ENCODE measurements at regions not wholly inside any gene's neighbourhood (a gene's known extent, or its start where the extent isn't known, plus 50 kb on each side); places are given as distances from the start of the nearest gene placed in this dataset.

- Mint-ChIP-seq H3K27me3 (peaks cover 0 to 4% (median 0%) of the 10 kb centered on the region in 3 donors), H3K36me3 (no peaks in the 10 kb centered on the region), H3K27ac (no peak overlapping the region), H3K4me1 (no peaks in the 10 kb centered on the region), H3K9me3 (peaks cover 0 to 18% (median 9%) of the 10 kb centered on the region in 7 donors), H3K4me3 (no peak overlapping the region)
- DNase-seq, result no peak
- ATAC-seq (ENCODE audit: low read depth in 2 of 2), result no peak
These were observed 298.1 kb upstream of the KCNMB2 start for GRCh38 chr3:178238179-178238578.

- Mint-ChIP-seq H3K4me3 (no peak overlapping the region), H3K36me3 (no peaks in the 10 kb centered on the region), H3K9me3 (peaks cover 0 to 16% (median 9%) of the 10 kb centered on the region in 7 donors), H3K4me1 (no peaks in the 10 kb centered on the region), H3K27me3 (peaks cover 0 to 4% (median 0%) of the 10 kb centered on the region in 3 donors), H3K27ac (peak overlapping the region in 1 of 6 donors; percentile 1)
- no peak for DNase-seq
- no peak for ATAC-seq (ENCODE audit: low read depth in 2 of 2)
These were observed 291.2 kb upstream of the KCNMB2 start for GRCh38 chr3:178244733-178245709.

- H3K9me3 Mint-ChIP-seq, result peaks cover 3 to 12% (median 6%) of the 10 kb centered on the region in 7 donors
- H3K27ac Mint-ChIP-seq, result no peak overlapping the region
- no peaks in the 10 kb centered on the region for H3K4me1 Mint-ChIP-seq
- ATAC-seq (ENCODE audit: low read depth in 2 of 2), result no peak
- H3K4me3 Mint-ChIP-seq, result no peak overlapping the region
- H3K27me3 Mint-ChIP-seq, result peaks cover 0 to 4% (median 0%) of the 10 kb centered on the region in 3 donors
- no peaks in the 10 kb centered on the region for H3K36me3 Mint-ChIP-seq
- DNase-seq, result no peak
These were observed 290.2 kb upstream of the KCNMB2 start for GRCh38 chr3:178246004-178246403.

- peaks cover 0 to 4% (median 2%) of the 10 kb centered on the region in 7 donors for H3K9me3 Mint-ChIP-seq
- H3K4me3 Mint-ChIP-seq, result no peak overlapping the region
- H3K27me3 Mint-ChIP-seq, result peaks cover 0 to 5% (median 5%) of the 10 kb centered on the region in 3 donors
- no peak overlapping the region for H3K27ac Mint-ChIP-seq
- ATAC-seq (ENCODE audit: low read depth in 2 of 2) (no peak), DNase-seq (no peak)
- no peaks in the 10 kb centered on the region for H3K4me1 Mint-ChIP-seq
- no peaks in the 10 kb centered on the region for H3K36me3 Mint-ChIP-seq
These were observed 280.9 kb upstream of the KCNMB2 start for GRCh38 chr3:178255315-178255714.

- ATAC-seq (ENCODE audit: low read depth in 2 of 2) (no peak), DNase-seq (no peak)
- H3K4me1 Mint-ChIP-seq, result no peaks in the 10 kb centered on the region
- no peak overlapping the region for H3K4me3 Mint-ChIP-seq
- no peak overlapping the region for H3K27ac Mint-ChIP-seq
- no peaks in the 10 kb centered on the region for H3K36me3 Mint-ChIP-seq
- no peaks in the 10 kb centered on the region for H3K9me3 Mint-ChIP-seq
- peaks cover 0 to 5% (median 5%) of the 10 kb centered on the region in 3 donors for H3K27me3 Mint-ChIP-seq
These were observed 278.7 kb upstream of the KCNMB2 start for GRCh38 chr3:178257491-178257890.

GRCh38 chr3:178258121-178258520, 278.1 kb upstream of the KCNMB2 start:
- Mint-ChIP-seq H3K36me3 (no peaks in the 10 kb centered on the region), H3K4me3 (no peak overlapping the region), H3K4me1 (no peaks in the 10 kb centered on the region), H3K27me3 (peaks cover 0 to 5% (median under 1%) of the 10 kb centered on the region in 3 donors), H3K9me3 (no peaks in the 10 kb centered on the region), H3K27ac (no peak overlapping the region)
- no peak for DNase-seq
- ATAC-seq (ENCODE audit: low read depth in 2 of 2), result no peak

- no peaks in the 10 kb centered on the region for H3K36me3 Mint-ChIP-seq
- no peaks in the 10 kb centered on the region for H3K27me3 Mint-ChIP-seq
- H3K4me1 Mint-ChIP-seq, result no peaks in the 10 kb centered on the region
- ATAC-seq (ENCODE audit: low read depth in 2 of 2) (no peak), DNase-seq (no peak)
- H3K4me3 Mint-ChIP-seq, result no peak overlapping the region
- H3K9me3 Mint-ChIP-seq, result no peaks in the 10 kb centered on the region
- no peak overlapping the region for H3K27ac Mint-ChIP-seq
These were observed 276.5 kb upstream of the KCNMB2 start for GRCh38 chr3:178259703-178260102.

GRCh38 chr3:178260887-178261565, 275.2 kb upstream of the KCNMB2 start:
- Mint-ChIP-seq H3K9me3 (no peaks in the 10 kb centered on the region), H3K27ac (no peak overlapping the region), H3K4me3 (no peak overlapping the region), H3K4me1 (no peaks in the 10 kb centered on the region), H3K27me3 (no peaks in the 10 kb centered on the region), H3K36me3 (no peaks in the 10 kb centered on the region)
- DNase-seq (no peak), ATAC-seq (ENCODE audit: low read depth in 2 of 2) (no peak)

GRCh38 chr3:178263236-178263916, 272.9 kb upstream of the KCNMB2 start:
- H3K27ac Mint-ChIP-seq, result no peak overlapping the region
- no peaks in the 10 kb centered on the region for H3K27me3 Mint-ChIP-seq
- no peaks in the 10 kb centered on the region for H3K4me1 Mint-ChIP-seq
- no peak overlapping the region for H3K4me3 Mint-ChIP-seq
- no peaks in the 10 kb centered on the region for H3K36me3 Mint-ChIP-seq
- DNase-seq (no peak), ATAC-seq (ENCODE audit: low read depth in 2 of 2) (no peak)
- H3K9me3 Mint-ChIP-seq, result no peaks in the 10 kb centered on the region

GRCh38 chr3:178267158-178267844, 268.9 kb upstream of the KCNMB2 start:
- Mint-ChIP-seq H3K4me3 (no peak overlapping the region), H3K27me3 (no peaks in the 10 kb centered on the region), H3K9me3 (no peaks in the 10 kb centered on the region), H3K36me3 (no peaks in the 10 kb centered on the region), H3K27ac (no peak overlapping the region), H3K4me1 (no peaks in the 10 kb centered on the region)
- DNase-seq (no peak), ATAC-seq (ENCODE audit: low read depth in 2 of 2) (no peak)

- no peaks in the 10 kb centered on the region for H3K36me3 Mint-ChIP-seq
These were observed 265.4 kb upstream of the KCNMB2 start for GRCh38 chr3:178270838-178271237.

GRCh38 chr3:178271740-178272387, 264.4 kb upstream of the KCNMB2 start:
- H3K4me3 Mint-ChIP-seq, result no peak overlapping the region
- H3K27ac Mint-ChIP-seq, result no peak overlapping the region
- H3K27me3 Mint-ChIP-seq, result no peaks in the 10 kb centered on the region
- no peaks in the 10 kb centered on the region for H3K36me3 Mint-ChIP-seq
- ATAC-seq (ENCODE audit: low read depth in 2 of 2), result no peak
- no peaks in the 10 kb centered on the region for H3K4me1 Mint-ChIP-seq
- no peak for DNase-seq
- no peaks in the 10 kb centered on the region for H3K9me3 Mint-ChIP-seq

More at GRCh38 chr3:178270838-178271237, 265.4 kb upstream of the KCNMB2 start:
- no peaks in the 10 kb centered on the region for H3K9me3 Mint-ChIP-seq
- H3K4me1 Mint-ChIP-seq, result no peaks in the 10 kb centered on the region
- H3K27ac Mint-ChIP-seq, result no peak overlapping the region
- ATAC-seq (ENCODE audit: low read depth in 2 of 2) (no peak), DNase-seq (no peak)
- no peaks in the 10 kb centered on the region for H3K27me3 Mint-ChIP-seq
- no peak overlapping the region for H3K4me3 Mint-ChIP-seq

- peaks cover 0 to 3% (median 0%) of the 10 kb centered on the region in 7 donors for H3K9me3 Mint-ChIP-seq
- ATAC-seq (ENCODE audit: low read depth in 2 of 2), result no peak
- H3K27ac Mint-ChIP-seq, result no peak overlapping the region
- no peak overlapping the region for H3K4me3 Mint-ChIP-seq
- no peaks in the 10 kb centered on the region for H3K4me1 Mint-ChIP-seq
- no peak for DNase-seq
- no peaks in the 10 kb centered on the region for H3K27me3 Mint-ChIP-seq
- H3K36me3 Mint-ChIP-seq, result no peaks in the 10 kb centered on the region
These were observed 263.4 kb upstream of the KCNMB2 start for GRCh38 chr3:178272841-178273240.

Data from naive B cell (primary cell).